RWPE1 (cell line): ENCODE measurements at regions not wholly inside any gene's neighbourhood (a gene's known extent, or its start where the extent isn't known, plus 50 kb on each side); places are given as distances from the start of the nearest gene placed in this dataset.

Source experiments
- CTCF ChIA-PET: fragments of 350-600 bp; sonication (Branson Sonifier 250); formaldehyde crosslinking; extraction: SDS; loops from one replicate; lab custom pipeline; 2021; lab: Yijun Ruan, JAX
- POLR2A ChIA-PET: fragments of 400-600 bp; formaldehyde crosslinking; extraction: SDS; loops from one replicate; lab custom pipeline; 2020; ENCODE audit warnings: antibody characterized with exemption; ENCODE audit not compliant: low non-redundant PET; lab: Yijun Ruan, JAX
- DNase-seq: peaks from one replicate; pipeline ENCODE4 v3.0.0; 2012; ENCODE audit warnings: low spot score
- H3K27ac ChIP-seq: fragments of 450-650 bp; 2 replicates; pipeline ENCODE4 v1.5.1; 2017
- CTCF ChIP-seq: fragments of 450-650 bp; conservative IDR thresholded peaks from 2 replicates; pipeline ENCODE4 v1.5.1; 2017; ENCODE audit warnings: low read depth, mild to moderate bottlenecking

DNA sequence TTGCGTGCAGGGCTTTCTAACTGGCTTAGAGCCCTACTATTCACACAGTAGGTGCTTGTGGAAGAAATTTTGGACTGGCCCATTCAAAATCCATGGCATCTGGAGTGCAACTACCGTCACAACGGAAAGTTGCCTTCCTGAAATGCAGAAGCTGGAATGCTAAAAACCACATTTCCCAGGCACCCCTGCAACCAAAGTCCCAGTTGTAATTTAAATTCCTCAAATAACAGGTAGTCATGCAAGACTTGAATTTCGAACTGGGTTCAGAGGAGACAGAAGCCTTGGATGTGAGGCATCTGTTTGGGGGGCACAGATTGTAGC lies 186.7 kb downstream of the TOMM20 start:
- CTCF ChIA-PET = interaction anchor here (0.6 to 0.9 kb wide), 2 partner anchors 11 to 30 kb away, joined by 3 to 5 read pairs; no protein-coding TSS in a partner anchor

GRCh38 chr1:234941321-234942011 lies 187.2 kb downstream of the TOMM20 start:
- TF ChIP-seq CTCF = no peak
- DNase-seq = no peak
- POLR2A ChIA-PET = no interaction called here
- H3K27ac ChIP-seq = no peak overlapping the region
- CTCF ChIA-PET = interaction anchor here (0.9 kb wide), 1 partner anchor 29 kb away, joined by 5 read pairs; no protein-coding TSS in a partner anchor

More for the DNA sequence above, 186.7 kb downstream of the TOMM20 start:
- no peak for DNase-seq
- H3K27ac ChIP-seq = no peak overlapping the region
- TF ChIP-seq CTCF = no peak
- POLR2A ChIA-PET = no interaction called here

DNA sequence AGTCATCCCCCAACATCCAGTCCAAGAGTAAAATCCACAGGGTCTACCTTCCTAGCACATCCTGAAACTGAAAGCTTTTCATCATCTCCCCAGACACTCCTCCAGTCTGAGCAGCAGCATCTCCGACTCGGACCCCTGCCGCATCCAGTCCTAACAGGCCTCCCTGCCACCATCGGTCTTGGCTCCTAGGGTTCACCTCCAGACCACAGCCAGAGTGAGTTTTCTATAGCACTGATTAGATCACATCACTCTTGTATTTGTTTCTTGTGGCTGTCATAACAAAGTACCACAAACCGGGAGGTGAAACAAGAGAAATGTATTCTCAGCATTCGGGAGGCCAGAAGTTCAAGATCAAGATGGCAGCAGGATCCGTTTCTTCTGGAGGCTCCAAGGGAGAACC lies 187.8 kb downstream of the TOMM20 start:
- ChIA-PET CTCF (no interaction called here), POLR2A (no interaction called here)
- no peak overlapping the region for H3K27ac ChIP-seq
- no peak for TF ChIP-seq CTCF
- DNase-seq = no peak

GRCh38 chr1:234938924-234939323 lies 189.7 kb downstream of the TOMM20 start:
- no peak for DNase-seq
- ChIA-PET POLR2A (no interaction called here), CTCF (no interaction called here)
- no peak for TF ChIP-seq CTCF
- H3K27ac ChIP-seq = no peak overlapping the region

DNA sequence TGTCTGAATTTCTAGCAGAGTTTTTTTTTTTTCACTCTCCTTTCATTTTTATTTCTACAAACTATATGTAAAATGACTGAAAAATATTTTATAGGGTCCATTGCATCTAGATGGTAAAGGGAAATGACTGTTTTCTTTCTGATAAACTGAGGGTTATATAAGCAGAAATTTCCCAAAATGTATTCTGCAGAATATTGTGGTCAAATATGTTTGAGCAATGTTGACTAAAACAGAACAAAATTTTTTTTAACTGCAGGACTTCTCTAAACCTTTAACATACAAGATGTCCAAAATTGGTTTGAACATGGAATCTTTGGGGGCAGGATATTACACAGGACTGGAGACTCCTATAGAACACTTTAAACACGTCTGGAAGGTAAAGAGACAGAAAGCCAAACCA lies 190.5 kb downstream of the TOMM20 start:
- no peak for TF ChIP-seq CTCF
- POLR2A ChIA-PET = no interaction called here
- H3K27ac ChIP-seq = no peak overlapping the region

GRCh38 chr1:234936612-234937389 lies 191.8 kb downstream of the TOMM20 start:
- no peak for TF ChIP-seq CTCF
- CTCF ChIA-PET = no interaction called here

More for the DNA sequence above, 190.5 kb downstream of the TOMM20 start:
- CTCF ChIA-PET = no interaction called here
- DNase-seq = no peak

More at GRCh38 chr1:234936612-234937389, 191.8 kb downstream of the TOMM20 start:
- no peak for DNase-seq
- H3K27ac ChIP-seq = no peak overlapping the region
- POLR2A ChIA-PET = no interaction called here
